NCI-H510A treated with DMSO at 0.1 percent for 48 hours (cell line): ENCODE measurements at regions not wholly inside any gene's neighbourhood (a gene's known extent, or its start where the extent isn't known, plus 50 kb on each side); places are given as distances from the start of the nearest gene placed in this dataset.

Experiments used
- DNase-seq: peaks from one replicate; lab custom pipeline; 2025; lab: John Stamatoyannopoulos, UW

DNA sequence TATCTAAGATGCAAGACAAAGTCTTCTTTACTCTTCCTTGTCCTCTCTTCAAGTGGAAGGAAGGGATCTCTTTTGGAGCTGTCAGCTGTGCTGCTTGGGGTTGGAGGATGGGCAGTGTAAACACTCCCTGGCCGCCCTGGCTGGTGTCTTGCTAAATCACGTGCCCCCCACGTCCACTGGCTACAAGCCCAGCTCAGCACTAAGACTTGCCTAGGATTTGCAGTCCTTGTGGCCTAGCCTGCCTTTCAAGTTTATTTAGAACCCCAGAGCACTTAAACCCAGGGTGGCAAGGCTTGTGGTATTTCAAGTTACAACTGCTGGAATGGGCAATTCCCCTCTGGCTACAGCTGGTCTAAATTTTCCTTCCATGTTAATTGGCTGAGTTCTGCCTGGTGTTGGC lies 272.4 kb upstream of the MYO3A start:
- DNase-seq: no peak

- DNase-seq: no peak
These were observed 267.8 kb upstream of the MYO3A start for GRCh38 chr10:25666276-25666675.

- no peak for DNase-seq
These were observed 258.8 kb upstream of the MYO3A start for GRCh38 chr10:25675204-25675603.

- no peak for DNase-seq
These were observed 258.4 kb upstream of the MYO3A start for GRCh38 chr10:25675615-25676014.

DNA sequence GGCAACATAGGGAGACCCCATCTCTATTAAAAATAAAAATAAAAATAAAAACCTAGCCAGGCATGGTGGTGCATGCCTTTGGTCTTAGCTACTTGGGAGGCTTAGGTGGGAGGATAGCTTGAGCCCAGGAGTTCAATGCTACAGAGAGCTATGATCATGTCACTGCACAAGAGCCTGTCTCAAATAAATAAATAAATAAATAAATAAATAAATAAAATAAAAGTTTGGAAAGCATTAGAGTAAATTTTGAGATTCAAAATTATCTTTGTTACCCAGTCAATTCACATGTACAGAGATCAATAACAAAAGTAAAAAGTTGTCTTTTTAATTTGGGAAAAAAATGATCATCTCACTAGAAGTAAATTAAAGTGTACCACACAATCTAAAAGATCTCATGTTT lies 255.8 kb upstream of the MYO3A start:
- DNase-seq: no peak

GRCh38 chr10:25678666-25679065 lies 255.4 kb upstream of the MYO3A start:
- DNase-seq: no peak

GRCh38 chr10:25682203-25682851 lies 251.7 kb upstream of the MYO3A start:
- DNase-seq: no peak

DNA sequence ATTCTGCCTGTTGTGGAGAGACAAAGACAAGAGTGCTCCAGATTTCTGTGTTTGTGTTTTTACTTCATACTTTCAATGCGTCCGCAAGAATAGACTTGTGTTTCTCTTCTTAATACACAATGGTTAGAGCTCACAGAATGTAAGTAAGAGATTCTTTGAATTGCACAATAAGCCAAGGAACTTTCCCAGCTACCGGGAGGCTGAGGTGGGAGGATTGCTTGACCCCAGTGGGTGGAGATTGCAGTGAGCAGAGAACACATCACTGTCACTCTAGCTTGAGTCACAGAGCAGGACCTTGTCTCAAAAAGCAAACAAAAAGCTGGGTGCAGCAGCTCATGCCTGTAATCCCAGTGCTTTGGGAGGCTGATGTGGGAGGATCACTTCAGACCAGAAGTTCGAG lies 250.7 kb upstream of the MYO3A start:
- DNase-seq: no peak

DNA sequence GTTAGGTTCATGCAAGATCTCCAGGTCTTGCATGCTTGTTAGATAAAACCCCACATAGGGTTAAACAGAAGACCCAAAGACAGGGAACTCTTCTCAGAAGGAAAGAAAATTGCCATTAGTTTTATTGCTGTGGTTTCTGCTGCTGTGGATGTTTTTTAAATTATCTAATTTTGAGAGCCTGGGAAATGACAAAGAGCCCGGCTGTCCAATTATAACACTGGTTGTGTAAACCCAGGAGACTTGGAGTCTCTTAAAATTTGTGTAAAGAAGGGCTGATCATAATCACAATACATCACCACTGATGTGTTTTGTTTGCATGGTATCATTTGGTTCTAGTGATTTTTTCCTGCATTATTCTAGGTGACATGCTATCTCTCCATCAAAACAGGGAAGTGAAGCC lies 246.5 kb upstream of the MYO3A start:
- no peak for DNase-seq

- no peak for DNase-seq
These were observed 244.5 kb upstream of the MYO3A start for GRCh38 chr10:25689346-25690100.

DNA sequence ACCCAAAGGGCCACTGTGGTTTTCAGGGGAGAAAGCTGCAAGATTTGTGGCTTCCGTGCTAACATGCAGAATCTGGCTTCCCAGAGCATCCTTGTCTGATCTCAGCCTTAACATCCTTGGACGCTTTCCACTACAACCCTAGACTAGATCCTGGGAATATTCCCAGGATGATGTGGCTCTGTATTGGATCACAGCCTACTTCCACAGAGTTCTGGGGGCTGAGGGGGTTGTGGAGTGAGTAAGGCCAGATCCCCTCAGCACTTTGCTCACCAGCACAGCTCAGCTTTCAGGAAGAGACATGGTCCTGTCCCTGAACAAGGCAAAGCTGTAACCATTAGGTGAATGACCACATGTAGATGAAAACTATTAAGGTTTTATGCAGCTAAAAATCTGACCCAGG lies 241.3 kb upstream of the MYO3A start:
- no peak for DNase-seq

- no peak for DNase-seq
These were observed 239.7 kb upstream of the MYO3A start for GRCh38 chr10:25694206-25694933.

GRCh38 chr10:25694971-25695370 lies 239.1 kb upstream of the MYO3A start:
- DNase-seq: no peak

GRCh38 chr10:25695586-25695985 lies 238.4 kb upstream of the MYO3A start:
- DNase-seq: no peak

GRCh38 chr10:25696013-25696708 lies 237.9 kb upstream of the MYO3A start:
- DNase-seq: no peak

DNA sequence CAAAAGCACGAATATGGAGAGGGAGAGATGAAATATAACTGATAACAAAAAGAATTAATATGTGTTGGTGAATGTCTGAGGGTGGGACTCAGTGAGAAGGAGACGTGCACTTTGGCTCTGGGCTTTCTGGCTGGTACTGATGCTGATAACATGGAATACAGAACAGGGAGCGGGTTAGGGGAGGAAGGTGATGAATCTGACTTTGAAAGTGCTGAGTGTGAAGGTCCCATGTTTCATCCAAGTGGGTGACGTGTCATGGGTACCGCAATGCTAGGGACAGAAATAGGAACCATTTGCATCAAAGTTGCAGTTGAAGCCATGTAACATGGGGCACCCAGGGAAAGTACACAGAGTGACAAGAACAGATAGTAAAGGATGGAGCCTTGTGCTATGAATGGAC lies 236.6 kb upstream of the MYO3A start:
- no peak for DNase-seq

- no peak for DNase-seq
These were observed 235.4 kb upstream of the MYO3A start for GRCh38 chr10:25698638-25699037.

DNA sequence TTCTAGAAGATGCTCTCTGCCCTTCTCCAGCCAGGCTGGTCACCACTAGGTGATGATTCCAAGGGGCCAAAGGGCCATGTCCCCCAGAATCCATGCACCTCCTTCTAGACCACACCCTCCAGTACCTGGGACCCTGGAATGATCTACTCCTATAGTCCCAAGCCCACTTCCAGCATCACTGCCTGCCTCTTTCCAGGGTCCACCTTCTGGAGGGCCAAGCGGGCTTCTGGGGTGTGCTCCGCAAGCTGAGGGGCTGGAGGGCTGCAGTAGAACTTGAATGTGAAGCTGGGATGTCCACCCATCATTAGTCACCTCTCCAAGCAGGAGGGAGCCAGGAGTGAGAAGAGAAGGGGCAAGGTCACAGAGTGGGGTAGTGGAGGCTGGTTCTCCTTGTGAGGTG lies 234.4 kb upstream of the MYO3A start:
- no peak for DNase-seq

GRCh38 chr10:25701652-25702051 lies 232.4 kb upstream of the MYO3A start:
- no peak for DNase-seq

- no peak for DNase-seq
These were observed 229.4 kb upstream of the MYO3A start for GRCh38 chr10:25704622-25705021.

DNA sequence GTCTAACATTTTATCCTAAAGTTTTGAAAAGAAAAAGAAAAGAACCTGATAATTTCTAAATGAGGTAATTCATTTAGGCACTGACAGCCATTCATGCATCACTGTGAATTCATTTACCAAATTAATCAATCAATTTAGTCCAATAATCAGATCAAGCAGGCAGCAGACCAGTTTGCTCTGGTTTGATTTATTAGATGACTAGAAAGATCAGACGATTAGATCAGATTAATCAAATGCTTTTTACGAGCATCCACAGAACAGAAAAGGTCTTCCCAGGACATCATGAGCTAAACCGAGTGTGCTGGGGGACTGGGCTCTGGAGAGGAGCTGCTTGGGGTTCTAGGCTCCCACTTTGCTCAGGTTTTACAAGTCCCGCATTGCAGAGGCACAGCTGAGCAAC lies 226.5 kb upstream of the MYO3A start:
- DNase-seq: no peak

GRCh38 chr10:25707976-25708671 lies 225.9 kb upstream of the MYO3A start:
- DNase-seq: no peak
